Right renal pelvis (tissue), 4 donors: ENCODE measurements at regions not wholly inside any gene's neighbourhood (a gene's known extent, or its start where the extent isn't known, plus 50 kb on each side); places are given as distances from the start of the nearest gene placed in this dataset.

ENCODE experiments used
- DNase-seq, 4 donors: peaks; one replicate each; pipeline ENCODE4 v3.0.0-alpha.2; 2013; ENCODE audit warnings: low read depth in 4 of 4, low spot score in 3 of 4, missing footprints in 1 of 4

DNA sequence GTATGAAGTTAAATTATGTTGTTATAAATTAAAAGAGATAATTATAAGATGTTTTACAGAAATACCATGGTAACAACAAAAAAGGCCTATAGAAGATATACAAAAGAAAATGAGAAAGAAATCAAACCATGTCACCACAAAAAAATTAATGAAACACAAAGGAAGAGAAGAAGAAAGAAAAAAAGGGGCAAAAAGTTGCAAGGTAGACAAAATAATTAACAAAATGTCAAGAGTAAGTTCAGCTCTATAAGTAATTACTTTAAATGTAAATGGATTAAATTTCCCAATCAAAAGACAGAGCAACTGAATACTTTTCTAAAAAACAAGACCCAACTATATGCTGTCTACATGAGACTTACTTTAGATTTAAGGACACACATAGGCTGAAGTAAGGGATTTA lies 378.4 kb upstream of the FSHR start:
- DNase-seq = no peak

DNA sequence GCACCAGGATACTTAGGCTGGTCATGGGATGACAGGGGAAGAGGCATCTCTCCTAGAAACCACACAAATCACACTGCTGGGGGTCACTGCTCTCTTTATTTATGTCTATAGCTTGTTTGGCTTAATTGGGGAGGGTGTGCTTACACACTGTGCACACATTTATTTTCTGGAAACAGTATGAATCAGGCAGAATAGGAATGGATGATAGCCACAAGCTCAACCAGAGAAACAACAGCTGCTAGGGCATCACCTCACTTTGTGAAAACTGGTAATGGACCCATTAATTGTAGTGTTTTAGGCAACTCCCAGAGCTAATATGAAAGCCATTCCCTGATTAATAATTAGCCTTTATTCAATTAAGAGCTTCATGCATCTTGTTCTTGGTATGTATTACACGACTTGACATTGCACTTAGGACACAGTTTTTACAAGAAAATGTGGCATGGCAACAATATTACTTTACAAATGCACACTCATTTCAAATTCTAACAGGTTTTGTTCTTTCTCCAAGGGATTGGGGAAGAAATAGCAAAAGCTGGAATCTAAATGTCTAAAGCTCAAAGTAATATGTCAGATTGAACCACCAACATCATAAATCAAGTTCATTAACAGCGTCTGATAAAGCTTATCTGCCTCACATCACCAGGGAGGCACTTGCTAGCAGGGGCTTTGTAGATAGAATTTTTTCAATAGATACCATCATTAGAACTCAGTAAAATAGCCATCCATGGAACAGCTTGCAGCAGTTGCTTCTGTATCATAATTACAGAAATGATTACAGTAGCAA lies 361.9 kb upstream of the FSHR start:
- no peak for DNase-seq

GRCh38 chr2:49514201-49514600 lies 359.9 kb upstream of the FSHR start:
- DNase-seq = no peak

DNA sequence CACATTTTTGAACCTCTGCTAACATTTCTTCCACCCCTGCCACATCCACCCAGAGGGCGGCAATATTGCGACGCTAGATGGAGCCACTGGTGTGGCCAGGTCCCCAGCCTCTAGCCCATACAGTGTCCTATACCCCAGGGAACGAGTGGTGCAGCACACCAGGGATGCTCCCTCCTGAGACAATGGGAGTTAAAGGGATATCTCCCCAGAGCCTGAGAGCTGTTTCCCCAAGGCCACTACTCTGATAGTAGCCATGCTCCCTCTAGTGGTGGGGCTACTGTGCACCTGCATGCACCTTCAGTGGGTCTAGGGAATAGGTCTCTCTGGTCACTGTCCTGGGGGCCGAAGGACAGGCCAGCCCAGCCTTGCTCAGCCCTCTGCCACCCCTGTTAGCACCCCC lies 336.4 kb upstream of the FSHR start:
- no peak for DNase-seq

GRCh38 chr2:49487139-49487538 lies 332.8 kb upstream of the FSHR start:
- DNase-seq = no peak

GRCh38 chr2:49480520-49480919 lies 326.2 kb upstream of the FSHR start:
- no peak for DNase-seq

GRCh38 chr2:49465157-49465831 lies 311.0 kb upstream of the FSHR start:
- DNase-seq = no peak

GRCh38 chr2:49459314-49459993 lies 305.1 kb upstream of the FSHR start:
- DNase-seq = no peak

GRCh38 chr2:49444005-49444404 lies 289.7 kb upstream of the FSHR start:
- no peak for DNase-seq

- no peak for DNase-seq
Observed at GRCh38 chr2:49426996-49427395, 272.7 kb upstream of the FSHR start.

DNA sequence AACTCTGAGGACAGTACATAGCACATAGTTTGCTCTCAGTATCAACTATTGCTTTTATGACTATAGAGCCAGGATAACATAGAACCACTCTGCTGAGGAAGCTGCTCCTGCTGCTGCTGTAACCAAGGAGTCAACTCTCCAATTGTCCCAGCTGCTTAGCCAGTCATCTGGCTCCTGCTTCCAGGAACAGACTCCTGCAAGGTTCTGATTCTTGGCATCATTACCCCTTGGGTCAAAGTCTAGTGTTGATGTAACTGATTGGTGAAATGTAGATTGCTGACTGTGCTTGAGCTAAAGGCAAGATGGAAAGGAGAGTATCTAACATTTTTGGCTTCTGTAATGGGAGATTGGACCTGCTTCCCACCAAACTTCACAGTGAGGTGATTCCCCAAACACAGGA lies 261.9 kb upstream of the FSHR start:
- no peak for DNase-seq

GRCh38 chr2:49404108-49404507 lies 249.8 kb upstream of the FSHR start:
- DNase-seq = peak in 1 of 4 donors; percentile 10

- no peak for DNase-seq
Observed at GRCh38 chr2:49403637-49404036, 249.3 kb upstream of the FSHR start.

DNA sequence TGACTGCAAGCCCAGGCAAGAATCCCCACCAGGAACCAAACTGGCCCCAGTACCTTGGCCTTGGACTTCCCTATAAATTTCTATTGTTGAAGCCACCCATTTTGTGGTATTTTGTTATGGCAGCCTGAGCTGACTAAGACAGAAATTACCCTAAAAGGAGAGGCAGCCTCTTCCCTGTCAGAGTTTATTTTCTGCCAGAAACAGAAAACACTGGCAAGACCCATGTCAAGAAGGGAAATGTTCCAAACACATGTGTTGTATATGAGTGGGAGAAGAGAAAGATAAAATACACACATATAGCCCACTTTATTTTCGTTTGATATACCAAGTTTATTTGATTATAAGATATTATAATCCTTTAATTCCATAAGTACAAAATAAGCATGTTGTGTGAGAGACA lies 225.1 kb upstream of the FSHR start:
- DNase-seq = no peak

DNA sequence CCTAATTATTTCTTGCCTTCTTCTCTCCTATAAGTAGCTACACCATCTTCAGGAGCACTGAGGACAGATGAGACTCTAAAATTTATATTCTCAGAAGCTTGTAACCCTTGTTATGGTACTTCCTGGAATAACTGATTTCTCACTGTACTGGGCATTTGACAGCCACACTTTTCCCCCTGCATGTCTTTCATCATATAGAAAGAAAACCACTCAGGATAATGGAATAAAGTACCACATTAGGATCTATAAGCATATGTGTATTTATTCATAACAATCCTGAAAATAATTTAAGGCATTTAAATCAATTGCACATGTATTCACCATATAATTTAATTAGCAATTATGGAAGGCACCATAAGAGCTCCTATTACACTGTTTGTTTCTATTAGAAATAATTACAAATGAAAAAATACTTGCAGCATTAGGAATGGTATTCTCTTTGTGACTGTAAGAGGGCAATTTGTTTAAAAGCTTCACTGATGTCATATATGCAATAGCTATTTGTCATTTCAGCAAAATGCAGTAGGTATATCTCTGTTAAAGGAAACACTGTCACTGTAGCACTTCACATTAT lies 216.9 kb upstream of the FSHR start:
- DNase-seq = no peak

DNA sequence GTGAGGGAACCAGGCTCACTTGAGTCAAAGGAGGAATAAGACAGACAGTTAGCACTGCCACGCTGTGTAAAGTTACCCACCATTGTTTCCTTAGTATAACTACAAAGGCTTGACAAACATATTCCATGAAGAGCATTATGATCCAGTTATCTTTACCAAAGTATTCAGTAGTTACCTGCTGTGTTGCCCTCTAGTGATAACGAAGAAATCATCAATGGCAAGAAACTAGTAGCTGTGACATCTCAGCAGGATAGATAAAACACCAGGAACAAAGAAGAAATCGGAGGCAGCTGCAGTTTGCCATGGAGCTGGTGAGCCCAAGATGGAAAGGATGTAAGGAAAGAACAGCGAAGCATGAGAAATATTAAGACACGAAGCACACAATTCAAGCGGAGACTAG lies 215.3 kb upstream of the FSHR start:
- no peak for DNase-seq

GRCh38 chr2:49369101-49369500 lies 214.8 kb upstream of the FSHR start:
- DNase-seq = no peak

- no peak for DNase-seq
Observed at GRCh38 chr2:49367003-49367402, 212.7 kb upstream of the FSHR start.

GRCh38 chr2:49360407-49360767 lies 206.1 kb upstream of the FSHR start:
- no peak for DNase-seq

GRCh38 chr2:49359721-49360406 lies 205.5 kb upstream of the FSHR start:
- DNase-seq = no peak

DNA sequence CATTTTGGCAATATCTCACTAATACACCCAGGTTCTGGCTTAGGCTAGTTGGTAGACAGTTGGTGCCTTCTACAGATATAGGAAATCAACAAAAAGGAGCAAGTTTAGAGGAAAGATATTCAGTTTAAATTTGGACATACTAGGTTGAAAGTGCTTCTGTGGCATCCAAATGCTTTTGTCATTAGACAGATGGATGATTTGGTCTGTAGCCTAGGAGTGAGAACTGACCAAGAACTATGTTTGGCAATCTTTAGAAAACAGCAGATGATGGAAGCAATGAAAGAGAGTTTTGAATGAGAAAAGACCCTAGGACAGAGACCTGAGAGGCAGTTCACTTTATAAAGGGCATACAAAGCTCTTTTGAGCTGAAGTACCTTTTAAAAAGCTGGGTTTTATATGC lies 201.3 kb upstream of the FSHR start:
- no peak for DNase-seq
